Sigmoid colon (tissue), 3 donors: ENCODE measurements at regions not wholly inside any gene's neighbourhood (a gene's known extent, or its start where the extent isn't known, plus 50 kb on each side); places are given as distances from the start of the nearest gene placed in this dataset.
"Not testable (repeated sequence)": the region's sequence is repeated elsewhere in the genome, so short reads cannot be mapped to it uniquely, and the experiment has no call there.

Experiments used
- CTCF ChIP-seq, 4 experiments: fragments of 450-650 bp in 3 of 4; fragments of 200-600 bp in 1 of 4; IDR thresholded peaks; one replicate each; pipeline ENCODE4 v1.5.1; 2016 to 2019; ENCODE audit warnings: antibody characterized with exemption in 4 of 4, mild to moderate bottlenecking in 3 of 4, moderate library complexity in 2 of 4
- POLR2A ChIP-seq, 2 donors: fragments of 450-650 bp; IDR thresholded peaks; one replicate each; pipeline ENCODE4 v1.6.1; 2016; ENCODE audit warnings: antibody characterized with exemption in 2 of 2, mild to moderate bottlenecking in 2 of 2, moderate library complexity in 2 of 2

DNA sequence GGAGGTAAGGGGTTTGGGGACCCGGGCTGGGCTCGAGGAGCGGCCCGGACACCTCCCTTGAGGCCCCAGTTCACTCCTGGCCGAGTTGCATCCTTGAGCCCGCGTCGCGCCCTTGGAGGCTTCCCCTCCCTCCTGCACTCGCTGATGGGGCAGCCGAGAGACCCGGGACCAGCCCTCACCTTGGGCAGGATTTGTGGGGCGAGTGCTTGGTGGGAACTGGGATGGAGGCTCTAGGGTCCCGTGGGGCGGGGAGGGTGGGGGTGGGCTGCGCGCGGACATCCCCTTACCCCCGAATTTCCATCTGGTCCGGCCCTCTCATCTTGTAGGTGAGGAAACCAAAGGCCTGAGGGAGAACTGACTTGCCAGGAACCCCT is 134.9 kb upstream of the ERV3-1 start:
- not testable (repeated sequence) for TF ChIP-seq CTCF, POLR2A (IDR thresholded peaks at IDR 0.05)
